GM15510 (cell line): ENCODE measurements at regions not wholly inside any gene's neighbourhood (a gene's known extent, or its start where the extent isn't known, plus 50 kb on each side); places are given as distances from the start of the nearest gene placed in this dataset.

Experiments used
- POLR2A ChIP-seq: IDR thresholded peaks from 3 replicates; pipeline ENCODE4 v1.6.1; 2011; ENCODE audit warnings: borderline replicate concordance; ENCODE audit not compliant: insufficient read length; ENCODE audit errors: extremely low read depth

DNA sequence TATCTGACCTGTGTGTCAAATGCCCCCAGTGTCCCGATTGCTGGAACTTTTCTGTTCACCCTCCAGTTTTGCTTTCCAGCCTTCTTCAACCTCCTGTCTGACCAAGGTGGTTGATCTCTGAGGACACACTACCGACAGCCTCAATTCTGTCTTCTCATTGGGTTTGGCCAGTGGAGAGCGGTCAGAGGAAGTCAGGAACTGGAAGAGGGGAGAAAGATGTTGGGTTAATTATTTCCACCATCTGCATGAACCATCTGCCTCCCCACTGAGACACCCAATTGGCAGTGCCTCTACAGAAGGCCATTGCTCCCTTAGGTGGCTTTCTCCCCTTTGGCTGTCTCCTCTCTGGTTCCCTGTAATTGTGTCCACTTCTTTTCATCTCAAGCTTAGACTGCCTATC lies 154.3 kb upstream of the RAI14 start:
- no peak for TF ChIP-seq POLR2A

DNA sequence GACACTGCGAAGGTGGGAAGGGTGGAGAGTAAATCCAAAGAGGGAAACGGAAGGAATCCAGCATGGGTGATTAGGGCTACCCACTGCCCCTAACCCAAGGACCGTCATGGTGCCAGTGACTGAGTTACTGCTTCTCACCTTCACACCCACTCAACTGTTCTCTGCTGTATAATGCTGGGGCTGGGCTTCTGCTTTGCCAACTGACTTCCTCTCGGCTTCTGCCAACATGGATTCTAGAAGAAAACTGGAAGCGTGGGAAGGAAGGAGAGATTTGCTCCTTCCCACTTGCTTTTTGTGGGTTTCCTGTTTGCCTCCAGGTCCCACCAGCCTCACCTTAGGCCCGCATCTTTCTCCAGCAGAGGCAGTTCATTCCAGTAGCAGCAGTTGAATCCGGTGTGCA lies 153.5 kb upstream of the RAI14 start:
- TF ChIP-seq POLR2A = no peak

DNA sequence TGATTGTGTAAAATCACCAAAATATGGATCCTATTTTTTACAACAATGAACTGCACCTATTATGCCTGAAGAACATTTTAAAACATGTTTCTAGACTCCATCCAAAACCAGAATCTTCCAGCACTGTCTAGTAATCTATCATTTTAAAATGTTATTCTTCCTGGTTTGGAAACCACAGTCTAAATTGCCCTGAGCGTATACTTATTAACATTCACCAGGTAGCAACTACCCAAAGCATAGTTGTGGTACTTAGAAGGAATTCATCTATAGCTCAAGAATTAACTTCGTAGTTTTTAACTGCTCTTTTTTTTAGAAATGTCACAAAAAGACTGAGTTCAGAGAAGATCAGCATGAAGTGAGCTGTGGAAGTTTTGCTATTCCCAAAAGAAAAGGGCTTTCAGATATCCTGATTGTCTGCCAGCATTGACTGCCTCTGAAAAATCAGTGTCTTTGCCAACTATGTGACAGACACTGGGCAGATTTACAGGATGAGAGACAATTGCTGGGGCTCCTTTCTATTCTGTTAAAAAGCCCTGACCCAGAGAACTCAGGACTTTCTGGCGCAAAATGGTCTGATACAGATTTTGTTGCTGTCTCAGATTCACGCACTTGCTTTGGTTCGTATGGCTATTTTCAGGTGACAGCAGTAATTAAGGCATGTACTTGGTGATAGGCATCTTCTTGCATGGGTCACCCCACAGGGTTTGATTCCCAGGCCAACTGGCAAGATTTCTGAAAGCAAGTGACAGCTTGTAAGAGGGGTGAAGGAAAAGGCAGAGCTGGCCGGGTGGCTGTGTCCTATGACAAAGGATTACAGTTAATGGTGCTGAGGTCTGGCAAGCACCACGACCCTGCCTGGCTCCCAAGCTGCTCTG lies 152.5 kb upstream of the RAI14 start:
- no peak for TF ChIP-seq POLR2A

DNA sequence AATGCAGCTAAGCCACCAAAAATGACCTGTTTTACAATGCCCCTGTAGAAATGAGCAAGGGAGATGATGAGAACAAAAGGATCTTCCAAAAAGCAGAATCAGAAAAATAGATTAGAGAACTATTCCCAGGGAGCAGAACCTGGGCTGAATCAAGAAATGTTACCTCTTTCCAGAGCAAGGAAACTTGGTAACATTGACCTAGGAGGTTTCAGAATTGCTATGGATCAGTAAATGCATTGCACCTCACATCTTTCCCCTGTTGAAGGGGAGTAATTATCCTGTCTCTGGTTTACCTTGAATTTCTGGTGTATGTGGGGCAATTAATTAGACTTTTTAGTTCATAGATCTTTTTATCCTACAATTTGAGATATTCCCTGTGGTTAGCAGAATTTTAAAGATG lies 151.2 kb upstream of the RAI14 start:
- TF ChIP-seq POLR2A = no peak

DNA sequence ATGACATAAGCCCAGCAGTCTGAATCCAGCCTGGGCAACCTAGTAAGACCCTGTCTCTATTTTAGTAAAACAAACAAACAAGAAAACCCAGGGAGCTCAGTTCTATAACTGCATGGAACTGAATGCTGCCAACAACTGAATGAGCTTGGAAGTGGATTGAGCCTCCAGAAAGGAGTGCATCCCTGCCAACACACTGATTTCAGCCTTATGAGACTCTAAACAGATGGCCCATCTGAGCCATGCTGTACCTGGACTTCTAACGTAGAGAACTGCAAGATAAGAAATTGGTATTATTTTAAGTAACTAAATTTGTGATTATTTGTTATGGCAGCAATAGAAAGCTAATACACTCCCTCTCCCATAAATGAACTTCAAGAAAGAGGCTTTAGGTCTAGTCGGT lies 150.4 kb upstream of the RAI14 start:
- no peak for TF ChIP-seq POLR2A

DNA sequence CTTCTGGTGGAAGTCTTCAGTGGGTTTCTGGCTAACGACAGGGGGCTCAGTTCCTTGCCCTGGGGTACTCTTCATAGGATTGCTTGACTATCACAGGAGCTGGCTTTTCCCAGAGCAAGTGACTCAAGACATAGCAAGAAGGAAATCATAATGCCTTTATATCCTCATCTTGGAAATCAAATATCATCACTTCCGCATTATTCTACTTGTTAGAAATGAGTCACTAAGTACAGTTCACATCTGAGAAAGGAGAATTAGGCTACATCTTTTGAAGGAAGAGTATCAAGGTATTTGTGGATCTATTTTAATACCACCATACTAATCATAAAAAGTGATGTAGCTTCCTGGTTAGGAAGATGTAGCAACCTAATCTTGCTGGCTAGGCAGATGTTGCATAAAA lies 148.2 kb upstream of the RAI14 start:
- no peak for TF ChIP-seq POLR2A

DNA sequence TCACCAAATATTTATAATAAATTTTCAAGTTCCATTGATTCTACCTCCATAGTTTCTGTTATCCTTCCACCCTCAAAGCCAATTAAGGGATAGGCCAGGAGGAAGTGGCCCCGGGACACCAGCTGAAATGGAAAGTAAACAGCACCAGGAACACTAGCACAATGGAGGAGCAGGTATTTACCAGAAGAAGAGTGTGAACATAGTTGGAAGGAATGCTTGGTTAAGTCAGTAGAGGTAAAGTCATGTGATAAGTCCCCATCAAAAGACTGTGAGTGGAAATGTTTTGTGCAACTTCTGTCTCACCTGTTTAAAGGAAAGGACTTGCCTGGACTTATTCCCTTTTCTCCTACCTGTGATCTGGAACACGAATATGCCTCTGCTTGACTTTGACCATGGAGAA lies 146.7 kb upstream of the RAI14 start:
- TF ChIP-seq POLR2A = no peak

DNA sequence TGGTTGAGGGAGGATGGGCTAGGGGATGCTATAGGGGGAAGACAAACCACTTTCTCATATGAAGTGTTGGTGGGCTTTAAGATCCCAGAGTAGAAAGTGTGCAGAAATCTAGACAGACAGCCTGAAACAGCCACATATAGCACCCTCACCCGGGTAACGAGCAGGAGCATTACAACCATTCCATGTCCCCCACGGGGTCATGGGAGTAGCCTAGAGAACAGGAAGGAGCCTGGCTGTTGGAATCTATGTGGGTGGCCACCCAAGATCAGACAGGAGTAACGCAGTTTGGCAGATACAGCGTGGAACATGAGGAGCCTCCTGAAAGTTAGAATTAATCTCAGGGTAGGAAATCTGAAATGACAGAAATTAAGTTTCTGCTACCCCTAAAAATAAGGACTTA lies 146.1 kb upstream of the RAI14 start:
- TF ChIP-seq POLR2A = no peak

DNA sequence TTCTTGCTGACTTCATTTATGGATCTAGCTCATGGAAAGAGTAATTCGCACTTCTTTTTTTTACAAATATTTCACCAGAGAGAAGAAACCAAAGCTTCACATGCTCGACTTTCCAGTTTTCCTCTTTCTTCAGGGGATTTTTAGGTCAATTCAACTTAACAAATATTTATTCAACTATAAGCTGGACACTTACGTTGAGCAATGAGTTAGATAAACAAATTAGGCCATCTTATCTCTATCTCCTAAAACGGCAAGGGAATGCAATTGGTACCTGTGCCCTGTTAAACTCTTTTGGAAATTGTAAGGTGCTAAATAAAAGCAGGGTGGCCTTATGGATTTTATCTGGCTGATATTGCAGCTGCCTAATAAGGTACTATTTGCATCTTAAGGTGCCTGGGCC lies 145.1 kb upstream of the RAI14 start:
- no peak for TF ChIP-seq POLR2A

DNA sequence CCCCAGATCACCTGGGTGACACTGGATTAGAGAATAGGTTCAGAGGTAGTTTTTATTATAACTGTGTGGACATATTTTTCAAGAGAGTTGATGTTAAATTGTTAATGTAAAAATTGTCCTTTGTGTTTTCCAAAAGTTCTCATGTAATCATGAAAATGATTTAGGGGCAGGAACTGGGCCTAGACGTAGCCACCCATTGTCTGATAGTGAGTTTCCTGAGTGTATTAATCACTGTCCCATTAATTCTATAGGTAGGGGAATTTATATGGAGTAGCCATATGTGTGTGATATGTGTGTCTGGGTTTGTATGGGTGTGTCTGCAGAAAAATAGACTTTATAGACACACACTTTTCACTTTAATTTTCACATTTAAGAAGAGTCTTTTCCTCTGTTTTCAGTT lies 144.6 kb upstream of the RAI14 start:
- TF ChIP-seq POLR2A = no peak

DNA sequence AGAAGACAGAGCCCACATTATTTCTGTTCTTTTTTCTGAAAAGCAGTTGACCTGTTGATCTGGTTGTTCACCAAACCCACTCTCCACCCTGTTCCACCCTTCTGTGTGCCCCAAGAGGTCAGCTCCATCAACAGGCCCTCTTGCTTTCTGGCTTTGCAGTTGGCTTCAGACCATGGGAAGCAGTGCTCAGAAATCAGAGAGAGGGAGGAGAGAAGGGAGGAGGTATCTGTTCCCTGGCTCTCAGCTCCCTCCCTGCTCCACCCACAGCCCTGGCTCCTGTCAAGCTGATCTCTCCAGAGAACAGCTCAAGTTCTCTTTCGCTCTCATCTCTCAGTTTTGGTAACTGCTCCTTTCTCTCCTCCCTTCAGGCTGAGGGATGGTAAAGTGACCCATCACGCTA lies 144.2 kb upstream of the RAI14 start:
- no peak for TF ChIP-seq POLR2A

DNA sequence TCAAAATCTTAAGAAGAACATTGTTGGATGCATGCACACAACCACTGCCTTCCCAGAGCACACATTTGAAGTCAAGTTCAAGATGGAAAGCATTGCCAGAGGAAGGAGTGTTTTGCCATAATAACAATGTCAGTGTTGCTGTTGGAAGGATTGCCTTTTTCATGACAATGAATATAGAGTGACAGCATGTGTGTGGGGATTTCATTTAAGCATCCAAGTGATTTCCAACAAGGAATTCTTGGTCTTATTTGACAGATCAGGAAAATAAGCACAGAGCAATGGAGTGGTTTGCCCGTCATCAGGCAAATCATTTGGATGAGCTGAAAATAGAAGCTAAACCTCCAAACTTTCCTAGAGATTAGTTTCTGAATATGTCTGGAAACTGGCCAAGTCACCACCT lies 140.0 kb upstream of the RAI14 start:
- no peak for TF ChIP-seq POLR2A

DNA sequence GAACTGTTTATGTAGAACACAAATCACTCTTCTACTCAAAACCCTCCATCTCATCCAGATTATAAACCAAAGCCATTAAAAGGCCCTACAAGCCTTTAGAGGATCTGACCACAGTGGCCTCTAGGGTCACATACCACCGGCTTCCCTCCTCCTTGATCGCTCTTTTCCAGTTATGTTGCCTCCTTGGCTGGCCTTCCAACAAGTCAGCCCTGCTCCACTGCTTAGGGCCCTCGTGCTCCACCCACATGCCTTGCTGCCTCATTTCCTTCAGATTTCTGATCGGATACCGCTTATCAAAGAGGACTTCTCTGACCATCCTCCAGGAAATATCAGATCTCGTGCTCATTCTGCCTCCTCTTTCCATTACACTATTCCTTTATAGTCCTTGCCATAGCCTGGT lies 139.4 kb upstream of the RAI14 start:
- TF ChIP-seq POLR2A = no peak

DNA sequence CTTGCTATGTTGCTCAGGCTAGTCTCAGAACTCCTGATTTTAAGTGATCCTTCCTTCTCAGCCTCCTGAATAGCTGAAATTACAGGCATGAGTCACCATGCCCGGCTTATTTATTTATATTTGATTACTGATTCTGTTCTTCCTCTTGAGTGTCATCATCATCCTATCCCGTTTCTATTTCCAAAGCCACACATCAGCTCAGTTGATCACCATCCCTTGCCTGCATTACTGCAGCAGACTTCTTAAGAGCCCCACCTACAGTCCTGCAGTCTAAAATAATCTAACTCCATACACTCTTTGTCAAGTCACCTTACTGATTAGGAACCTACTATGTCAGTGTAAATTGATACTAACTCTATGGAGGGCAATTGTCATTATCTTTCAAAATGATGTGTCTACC lies 138.9 kb upstream of the RAI14 start:
- TF ChIP-seq POLR2A = no peak

DNA sequence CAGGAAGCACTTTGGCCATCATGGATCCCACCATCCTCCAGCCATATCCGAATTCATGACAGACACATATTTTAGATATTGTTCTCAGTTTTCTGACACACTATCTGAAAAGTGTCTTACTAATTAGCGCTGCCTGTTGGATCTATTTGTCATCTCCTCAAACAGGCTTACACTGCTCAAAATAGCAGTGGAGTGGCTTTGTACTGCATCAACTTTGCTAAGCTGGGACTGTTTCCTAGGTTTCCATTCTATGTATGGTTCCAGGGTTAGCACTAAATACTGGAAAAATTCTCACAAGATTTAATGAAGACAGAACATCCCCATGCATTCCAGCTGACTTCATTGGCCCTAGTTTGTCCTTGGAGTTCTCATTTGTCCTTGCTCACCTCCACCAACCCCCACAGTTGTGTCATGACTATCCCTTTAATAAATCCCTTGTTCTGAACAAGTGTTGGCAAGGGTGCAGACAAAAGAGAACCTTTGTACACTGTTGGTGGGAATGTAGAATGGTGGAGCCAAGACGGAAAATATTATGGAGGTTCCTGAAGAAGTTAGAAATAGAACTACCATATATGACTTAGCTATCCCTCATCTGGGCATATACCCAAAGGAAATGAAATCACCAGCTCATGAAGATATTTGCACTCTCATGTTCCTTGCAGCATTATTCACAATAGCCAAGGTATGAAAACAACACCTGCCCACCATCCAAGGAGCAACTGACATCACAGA lies 136.5 kb upstream of the RAI14 start:
- TF ChIP-seq POLR2A = no peak
